K562 (cell line): ENCODE measurements at regions not wholly inside any gene's neighbourhood (a gene's known extent, or its start where the extent isn't known, plus 50 kb on each side); places are given as distances from the start of the nearest gene placed in this dataset.

Experiments
- FOXJ3 ChIP-seq: sonication (generic); formaldehyde crosslinking; IDR thresholded peaks from 2 replicates; pipeline ENCODE4 v1.4.0; 2020; ENCODE audit warnings: mild to moderate bottlenecking, missing genetic modification reagents
- MAX ChIP-seq: sonication (generic); formaldehyde crosslinking; IDR thresholded peaks from 2 replicates; pipeline ENCODE4 v1.9.0; 2022; ENCODE audit warnings: mild to moderate bottlenecking, missing genetic modification reagents
- TF ChIP-seq, protein P1 (sequence below), 3 experiments: IDR thresholded peaks in 2 of 3; conservative IDR thresholded peaks in 1 of 3; 2 replicates each; pipeline ENCODE4 v1.5.1; 2011 to 2012; ENCODE audit warnings: low read length in 3 of 3, mild to moderate bottlenecking in 3 of 3, control low read depth in 2 of 3, improper control_type of control experiment in 1 of 3, inconsistent platforms in 1 of 3, low read depth in 1 of 3, mixed read lengths in 1 of 3, moderate library complexity in 1 of 3; ENCODE audit not compliant: insufficient read depth in 2 of 3

DNA sequence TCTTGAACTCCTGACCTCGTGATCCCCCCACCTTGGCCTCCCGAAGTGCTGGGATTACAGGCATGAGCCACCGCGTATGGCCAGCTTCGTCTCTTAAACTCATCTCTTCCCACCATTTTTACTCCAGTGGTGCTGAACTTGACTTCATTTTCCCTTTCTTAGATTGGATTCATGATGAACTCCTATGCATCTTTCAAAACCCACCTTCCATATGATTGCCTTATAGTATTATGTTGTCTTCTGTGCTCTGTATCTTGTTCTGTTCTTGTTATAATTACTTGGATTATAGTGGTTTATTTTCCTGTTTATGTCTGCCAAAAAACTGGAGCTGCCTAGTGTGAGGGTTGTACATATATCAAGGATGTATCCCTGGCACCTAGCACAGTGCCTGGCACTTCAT is 110.8 kb upstream of the GADD45A start:
- TF ChIP-seq MAX (CRISPR knock-in tag) = no peak
- TF ChIP-seq FOXJ3 = no peak
- TF ChIP-seq, protein P1, sequence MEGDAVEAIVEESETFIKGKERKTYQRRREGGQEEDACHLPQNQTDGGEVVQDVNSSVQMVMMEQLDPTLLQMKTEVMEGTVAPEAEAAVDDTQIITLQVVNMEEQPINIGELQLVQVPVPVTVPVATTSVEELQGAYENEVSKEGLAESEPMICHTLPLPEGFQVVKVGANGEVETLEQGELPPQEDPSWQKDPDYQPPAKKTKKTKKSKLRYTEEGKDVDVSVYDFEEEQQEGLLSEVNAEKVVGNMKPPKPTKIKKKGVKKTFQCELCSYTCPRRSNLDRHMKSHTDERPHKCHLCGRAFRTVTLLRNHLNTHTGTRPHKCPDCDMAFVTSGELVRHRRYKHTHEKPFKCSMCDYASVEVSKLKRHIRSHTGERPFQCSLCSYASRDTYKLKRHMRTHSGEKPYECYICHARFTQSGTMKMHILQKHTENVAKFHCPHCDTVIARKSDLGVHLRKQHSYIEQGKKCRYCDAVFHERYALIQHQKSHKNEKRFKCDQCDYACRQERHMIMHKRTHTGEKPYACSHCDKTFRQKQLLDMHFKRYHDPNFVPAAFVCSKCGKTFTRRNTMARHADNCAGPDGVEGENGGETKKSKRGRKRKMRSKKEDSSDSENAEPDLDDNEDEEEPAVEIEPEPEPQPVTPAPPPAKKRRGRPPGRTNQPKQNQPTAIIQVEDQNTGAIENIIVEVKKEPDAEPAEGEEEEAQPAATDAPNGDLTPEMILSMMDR (IDR thresholded peaks at IDR 0.05 in 2 of 3, conservative IDR thresholded peaks at IDR 0.05 in 1 of 3; ENCODE audit: insufficient read depth in 2 of 3, low read depth in 1 of 3, low read length in 3 of 3) = no peak
